ENCODE measurements at regions not wholly inside any gene's neighbourhood (a gene's known extent, or its start where the extent isn't known, plus 50 kb on each side); places are given as distances from the start of the nearest gene placed in this dataset.

DNA sequence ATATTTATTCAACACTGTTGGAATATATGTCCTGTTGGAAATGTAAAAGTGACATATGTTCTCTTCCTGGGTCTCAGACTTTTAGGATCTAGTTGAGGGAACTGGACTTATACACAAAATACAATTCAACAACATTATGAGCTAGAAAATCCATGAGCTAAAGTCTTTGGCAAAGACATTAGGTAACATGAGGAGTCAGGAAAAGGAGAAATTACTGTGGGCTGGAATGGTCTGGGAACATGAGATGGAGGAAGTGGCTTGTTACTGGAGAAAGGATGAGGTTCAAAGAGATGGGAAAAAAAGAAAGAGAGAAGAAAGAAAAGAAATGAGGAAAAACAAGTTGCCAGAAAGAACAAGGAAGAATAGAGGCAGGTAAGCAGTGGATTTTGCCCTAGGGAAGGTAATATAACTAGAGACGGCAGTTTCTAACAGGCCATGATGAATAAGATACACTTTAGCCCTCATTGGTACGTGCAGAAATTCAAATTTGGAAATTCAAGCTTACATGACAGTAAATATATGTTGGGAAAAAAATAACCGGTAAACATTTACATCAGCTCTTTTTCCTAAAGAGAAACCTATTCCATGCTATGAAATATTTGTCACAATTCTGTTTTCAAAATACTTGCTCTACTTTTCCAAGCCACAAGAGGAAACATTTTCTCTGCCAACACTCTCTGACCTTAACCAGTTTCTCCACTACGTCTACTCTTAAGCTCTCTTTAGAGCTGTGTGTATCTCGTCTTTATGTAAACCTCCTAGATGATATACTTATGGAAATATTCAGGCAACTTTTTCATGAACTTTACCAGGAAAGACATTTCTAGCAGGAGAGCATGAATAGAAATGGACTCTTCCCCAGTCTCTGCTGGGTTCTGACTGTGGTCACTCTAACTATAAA, 268.8 kb upstream of the BTG1 start:
- no peaks in the 10 kb centered on the region for H3K79me2 ChIP-seq (replicated peaks; ENCODE audit: insufficient read depth)
- Mint-ChIP-seq H3K36me3 (ENCODE audit: low read depth) (peaks cover 6% of the 10 kb centered on the region; the same call in 1 of the 3 replicates), H3K27ac (no peak overlapping the region), H3K4me1 (peaks cover 10% of the 10 kb centered on the region), H3K27me3 (ENCODE audit: insufficient read depth, low read depth, poor library complexity) (no peaks in the 10 kb centered on the region), H3K9me3 (peaks cover 3% of the 10 kb centered on the region; the same call in 2 of the 3 replicates), H3K4me3 (no peak overlapping the region)
- H3K4me3 ChIP-seq, result no peak overlapping the region
- no peaks in the 10 kb centered on the region for H3K4me1 ChIP-seq (ENCODE audit: insufficient read depth)
- no peak overlapping the region for H3K4me2 ChIP-seq
- TF ChIP-seq STAT1 (IDR thresholded peaks at IDR 0.05; ENCODE audit: unreplicated experiment), result no peak
- TF ChIP-seq, protein P1, sequence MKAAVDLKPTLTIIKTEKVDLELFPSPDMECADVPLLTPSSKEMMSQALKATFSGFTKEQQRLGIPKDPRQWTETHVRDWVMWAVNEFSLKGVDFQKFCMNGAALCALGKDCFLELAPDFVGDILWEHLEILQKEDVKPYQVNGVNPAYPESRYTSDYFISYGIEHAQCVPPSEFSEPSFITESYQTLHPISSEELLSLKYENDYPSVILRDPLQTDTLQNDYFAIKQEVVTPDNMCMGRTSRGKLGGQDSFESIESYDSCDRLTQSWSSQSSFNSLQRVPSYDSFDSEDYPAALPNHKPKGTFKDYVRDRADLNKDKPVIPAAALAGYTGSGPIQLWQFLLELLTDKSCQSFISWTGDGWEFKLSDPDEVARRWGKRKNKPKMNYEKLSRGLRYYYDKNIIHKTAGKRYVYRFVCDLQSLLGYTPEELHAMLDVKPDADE (IDR thresholded peaks at IDR 0.05), result no peak
- TF ChIP-seq, protein P2, sequence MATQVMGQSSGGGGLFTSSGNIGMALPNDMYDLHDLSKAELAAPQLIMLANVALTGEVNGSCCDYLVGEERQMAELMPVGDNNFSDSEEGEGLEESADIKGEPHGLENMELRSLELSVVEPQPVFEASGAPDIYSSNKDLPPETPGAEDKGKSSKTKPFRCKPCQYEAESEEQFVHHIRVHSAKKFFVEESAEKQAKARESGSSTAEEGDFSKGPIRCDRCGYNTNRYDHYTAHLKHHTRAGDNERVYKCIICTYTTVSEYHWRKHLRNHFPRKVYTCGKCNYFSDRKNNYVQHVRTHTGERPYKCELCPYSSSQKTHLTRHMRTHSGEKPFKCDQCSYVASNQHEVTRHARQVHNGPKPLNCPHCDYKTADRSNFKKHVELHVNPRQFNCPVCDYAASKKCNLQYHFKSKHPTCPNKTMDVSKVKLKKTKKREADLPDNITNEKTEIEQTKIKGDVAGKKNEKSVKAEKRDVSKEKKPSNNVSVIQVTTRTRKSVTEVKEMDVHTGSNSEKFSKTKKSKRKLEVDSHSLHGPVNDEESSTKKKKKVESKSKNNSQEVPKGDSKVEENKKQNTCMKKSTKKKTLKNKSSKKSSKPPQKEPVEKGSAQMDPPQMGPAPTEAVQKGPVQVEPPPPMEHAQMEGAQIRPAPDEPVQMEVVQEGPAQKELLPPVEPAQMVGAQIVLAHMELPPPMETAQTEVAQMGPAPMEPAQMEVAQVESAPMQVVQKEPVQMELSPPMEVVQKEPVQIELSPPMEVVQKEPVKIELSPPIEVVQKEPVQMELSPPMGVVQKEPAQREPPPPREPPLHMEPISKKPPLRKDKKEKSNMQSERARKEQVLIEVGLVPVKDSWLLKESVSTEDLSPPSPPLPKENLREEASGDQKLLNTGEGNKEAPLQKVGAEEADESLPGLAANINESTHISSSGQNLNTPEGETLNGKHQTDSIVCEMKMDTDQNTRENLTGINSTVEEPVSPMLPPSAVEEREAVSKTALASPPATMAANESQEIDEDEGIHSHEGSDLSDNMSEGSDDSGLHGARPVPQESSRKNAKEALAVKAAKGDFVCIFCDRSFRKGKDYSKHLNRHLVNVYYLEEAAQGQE (IDR thresholded peaks at IDR 0.05; ENCODE audit: unreplicated experiment), result no peak
- TF ChIP-seq, protein P3, sequence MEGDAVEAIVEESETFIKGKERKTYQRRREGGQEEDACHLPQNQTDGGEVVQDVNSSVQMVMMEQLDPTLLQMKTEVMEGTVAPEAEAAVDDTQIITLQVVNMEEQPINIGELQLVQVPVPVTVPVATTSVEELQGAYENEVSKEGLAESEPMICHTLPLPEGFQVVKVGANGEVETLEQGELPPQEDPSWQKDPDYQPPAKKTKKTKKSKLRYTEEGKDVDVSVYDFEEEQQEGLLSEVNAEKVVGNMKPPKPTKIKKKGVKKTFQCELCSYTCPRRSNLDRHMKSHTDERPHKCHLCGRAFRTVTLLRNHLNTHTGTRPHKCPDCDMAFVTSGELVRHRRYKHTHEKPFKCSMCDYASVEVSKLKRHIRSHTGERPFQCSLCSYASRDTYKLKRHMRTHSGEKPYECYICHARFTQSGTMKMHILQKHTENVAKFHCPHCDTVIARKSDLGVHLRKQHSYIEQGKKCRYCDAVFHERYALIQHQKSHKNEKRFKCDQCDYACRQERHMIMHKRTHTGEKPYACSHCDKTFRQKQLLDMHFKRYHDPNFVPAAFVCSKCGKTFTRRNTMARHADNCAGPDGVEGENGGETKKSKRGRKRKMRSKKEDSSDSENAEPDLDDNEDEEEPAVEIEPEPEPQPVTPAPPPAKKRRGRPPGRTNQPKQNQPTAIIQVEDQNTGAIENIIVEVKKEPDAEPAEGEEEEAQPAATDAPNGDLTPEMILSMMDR (conservative IDR thresholded peaks at IDR 0.05; ENCODE audit: low read depth in 2 of 2), result no peak
- TF ChIP-seq ZNF114 (CRISPR knock-in tag; IDR thresholded peaks at IDR 0.05), result no peak
- no peak for TF ChIP-seq JUNB (IDR thresholded peaks at IDR 0.05; ENCODE audit: unreplicated experiment)
- TF ChIP-seq NANOG (IDR thresholded peaks at IDR 0.05; ENCODE audit: borderline replicate concordance), result no peak
- TF ChIP-seq, protein P4, sequence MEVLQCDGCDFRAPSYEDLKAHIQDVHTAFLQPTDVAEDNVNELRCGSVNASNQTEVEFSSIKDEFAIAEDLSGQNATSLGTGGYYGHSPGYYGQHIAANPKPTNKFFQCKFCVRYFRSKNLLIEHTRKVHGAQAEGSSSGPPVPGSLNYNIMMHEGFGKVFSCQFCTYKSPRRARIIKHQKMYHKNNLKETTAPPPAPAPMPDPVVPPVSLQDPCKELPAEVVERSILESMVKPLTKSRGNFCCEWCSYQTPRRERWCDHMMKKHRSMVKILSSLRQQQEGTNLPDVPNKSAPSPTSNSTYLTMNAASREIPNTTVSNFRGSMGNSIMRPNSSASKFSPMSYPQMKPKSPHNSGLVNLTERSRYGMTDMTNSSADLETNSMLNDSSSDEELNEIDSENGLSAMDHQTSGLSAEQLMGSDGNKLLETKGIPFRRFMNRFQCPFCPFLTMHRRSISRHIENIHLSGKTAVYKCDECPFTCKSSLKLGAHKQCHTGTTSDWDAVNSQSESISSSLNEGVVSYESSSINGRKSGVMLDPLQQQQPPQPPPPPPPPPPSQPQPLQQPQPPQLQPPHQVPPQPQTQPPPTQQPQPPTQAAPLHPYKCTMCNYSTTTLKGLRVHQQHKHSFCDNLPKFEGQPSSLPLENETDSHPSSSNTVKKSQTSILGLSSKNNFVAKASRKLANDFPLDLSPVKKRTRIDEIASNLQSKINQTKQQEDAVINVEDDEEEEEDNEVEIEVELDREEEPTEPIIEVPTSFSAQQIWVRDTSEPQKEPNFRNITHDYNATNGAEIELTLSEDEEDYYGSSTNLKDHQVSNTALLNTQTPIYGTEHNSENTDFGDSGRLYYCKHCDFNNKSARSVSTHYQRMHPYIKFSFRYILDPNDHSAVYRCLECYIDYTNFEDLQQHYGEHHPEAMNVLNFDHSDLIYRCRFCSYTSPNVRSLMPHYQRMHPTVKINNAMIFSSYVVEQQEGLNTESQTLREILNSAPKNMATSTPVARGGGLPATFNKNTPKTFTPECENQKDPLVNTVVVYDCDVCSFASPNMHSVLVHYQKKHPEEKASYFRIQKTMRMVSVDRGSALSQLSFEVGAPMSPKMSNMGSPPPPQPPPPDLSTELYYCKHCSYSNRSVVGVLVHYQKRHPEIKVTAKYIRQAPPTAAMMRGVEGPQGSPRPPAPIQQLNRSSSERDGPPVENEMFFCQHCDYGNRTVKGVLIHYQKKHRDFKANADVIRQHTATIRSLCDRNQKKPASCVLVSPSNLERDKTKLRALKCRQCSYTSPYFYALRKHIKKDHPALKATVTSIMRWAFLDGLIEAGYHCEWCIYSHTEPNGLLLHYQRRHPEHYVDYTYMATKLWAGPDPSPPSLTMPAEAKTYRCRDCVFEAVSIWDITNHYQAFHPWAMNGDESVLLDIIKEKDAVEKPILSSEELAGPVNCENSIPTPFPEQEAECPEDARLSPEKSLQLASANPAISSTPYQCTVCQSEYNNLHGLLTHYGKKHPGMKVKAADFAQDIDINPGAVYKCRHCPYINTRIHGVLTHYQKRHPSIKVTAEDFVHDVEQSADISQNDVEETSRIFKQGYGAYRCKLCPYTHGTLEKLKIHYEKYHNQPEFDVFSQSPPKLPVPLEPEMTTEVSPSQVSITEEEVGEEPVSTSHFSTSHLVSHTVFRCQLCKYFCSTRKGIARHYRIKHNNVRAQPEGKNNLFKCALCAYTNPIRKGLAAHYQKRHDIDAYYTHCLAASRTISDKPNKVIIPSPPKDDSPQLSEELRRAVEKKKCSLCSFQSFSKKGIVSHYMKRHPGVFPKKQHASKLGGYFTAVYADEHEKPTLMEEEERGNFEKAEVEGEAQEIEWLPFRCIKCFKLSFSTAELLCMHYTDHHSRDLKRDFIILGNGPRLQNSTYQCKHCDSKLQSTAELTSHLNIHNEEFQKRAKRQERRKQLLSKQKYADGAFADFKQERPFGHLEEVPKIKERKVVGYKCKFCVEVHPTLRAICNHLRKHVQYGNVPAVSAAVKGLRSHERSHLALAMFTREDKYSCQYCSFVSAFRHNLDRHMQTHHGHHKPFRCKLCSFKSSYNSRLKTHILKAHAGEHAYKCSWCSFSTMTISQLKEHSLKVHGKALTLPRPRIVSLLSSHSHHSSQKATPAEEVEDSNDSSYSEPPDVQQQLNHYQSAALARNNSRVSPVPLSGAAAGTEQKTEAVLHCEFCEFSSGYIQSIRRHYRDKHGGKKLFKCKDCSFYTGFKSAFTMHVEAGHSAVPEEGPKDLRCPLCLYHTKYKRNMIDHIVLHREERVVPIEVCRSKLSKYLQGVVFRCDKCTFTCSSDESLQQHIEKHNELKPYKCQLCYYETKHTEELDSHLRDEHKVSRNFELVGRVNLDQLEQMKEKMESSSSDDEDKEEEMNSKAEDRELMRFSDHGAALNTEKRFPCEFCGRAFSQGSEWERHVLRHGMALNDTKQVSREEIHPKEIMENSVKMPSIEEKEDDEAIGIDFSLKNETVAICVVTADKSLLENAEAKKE (CRISPR knock-in tag; IDR thresholded peaks at IDR 0.05), result no peak
- TF ChIP-seq POLR2AphosphoS5 (IDR thresholded peaks at IDR 0.05; ENCODE audit: low read depth), result no peak
- no peak for TF ChIP-seq EZH2 (IDR thresholded peaks at IDR 0.05; ENCODE audit: low read depth, unreplicated experiment)
- no peak for TF ChIP-seq EZH2phosphoT487 (IDR thresholded peaks at IDR 0.05; ENCODE audit: unreplicated experiment)
- H3K27me3 ChIP-seq (ENCODE audit: insufficient read depth), result no peaks in the 10 kb centered on the region
- H3K27ac ChIP-seq (ENCODE audit: low read depth), result no peak overlapping the region
- H3F3A ChIP-seq (replicated peaks; ENCODE audit: low read depth), result no peaks in the 10 kb centered on the region
- no peak for ATAC-seq
- no peaks in the 10 kb centered on the region for H3K36me3 ChIP-seq (ENCODE audit: insufficient read depth)
- H4K20me1 ChIP-seq (replicated peaks; ENCODE audit: insufficient read depth), result no peaks in the 10 kb centered on the region
- H2AFZ ChIP-seq, result no peak overlapping the region
- DNase-seq (ENCODE audit: low spot score), result no peak
- peaks cover 10% of the 10 kb centered on the region for H3K9me2 ChIP-seq (ENCODE audit: insufficient read depth)

Data from GM23338 (cell line).